NCI-H524 (cell line): ENCODE measurements at regions not wholly inside any gene's neighbourhood (a gene's known extent, or its start where the extent isn't known, plus 50 kb on each side); places are given as distances from the start of the nearest gene placed in this dataset.

Source experiments
- DNase-seq, 2 experiments: peaks; one replicate each; lab custom pipeline; 2025; lab: John Stamatoyannopoulos, UW

GRCh38 chr6:63371104-63371715 lies 51.4 kb upstream of the LGSN start:
- no peak for DNase-seq

GRCh38 chr6:63372951-63373533 lies 53.3 kb upstream of the LGSN start:
- no peak for DNase-seq

DNA sequence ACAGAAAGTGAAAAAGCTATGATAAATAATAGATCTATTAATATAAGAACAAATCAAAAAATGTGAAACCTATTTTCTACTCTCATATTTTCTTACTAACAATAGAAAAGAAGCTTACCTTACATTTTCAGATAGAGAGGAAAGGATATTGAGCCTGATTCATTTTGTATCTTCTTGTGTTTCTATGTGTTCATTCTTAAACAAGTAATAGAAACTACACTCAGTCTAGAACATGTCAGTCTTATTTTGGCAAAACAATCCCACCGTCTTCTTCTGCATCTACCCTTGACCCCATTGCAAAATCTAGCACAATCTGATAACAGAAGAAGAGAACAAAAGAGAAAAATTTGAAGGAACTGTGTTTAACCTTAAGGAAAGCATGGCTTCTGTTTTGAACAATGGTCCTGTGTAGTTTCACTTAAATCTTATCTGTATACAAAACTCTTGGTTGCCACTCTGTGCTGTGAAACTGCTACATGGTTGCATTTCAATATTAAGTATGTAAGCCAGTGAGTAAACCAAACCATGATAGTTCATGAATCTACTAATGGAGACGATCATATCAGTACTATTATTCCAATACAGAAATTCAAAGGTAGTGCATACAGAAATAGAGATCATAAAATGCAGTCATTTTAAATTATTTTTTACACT lies 69.5 kb upstream of the LGSN start:
- no peak for DNase-seq

GRCh38 chr6:63391203-63391970 lies 71.6 kb upstream of the LGSN start:
- no peak for DNase-seq

DNA sequence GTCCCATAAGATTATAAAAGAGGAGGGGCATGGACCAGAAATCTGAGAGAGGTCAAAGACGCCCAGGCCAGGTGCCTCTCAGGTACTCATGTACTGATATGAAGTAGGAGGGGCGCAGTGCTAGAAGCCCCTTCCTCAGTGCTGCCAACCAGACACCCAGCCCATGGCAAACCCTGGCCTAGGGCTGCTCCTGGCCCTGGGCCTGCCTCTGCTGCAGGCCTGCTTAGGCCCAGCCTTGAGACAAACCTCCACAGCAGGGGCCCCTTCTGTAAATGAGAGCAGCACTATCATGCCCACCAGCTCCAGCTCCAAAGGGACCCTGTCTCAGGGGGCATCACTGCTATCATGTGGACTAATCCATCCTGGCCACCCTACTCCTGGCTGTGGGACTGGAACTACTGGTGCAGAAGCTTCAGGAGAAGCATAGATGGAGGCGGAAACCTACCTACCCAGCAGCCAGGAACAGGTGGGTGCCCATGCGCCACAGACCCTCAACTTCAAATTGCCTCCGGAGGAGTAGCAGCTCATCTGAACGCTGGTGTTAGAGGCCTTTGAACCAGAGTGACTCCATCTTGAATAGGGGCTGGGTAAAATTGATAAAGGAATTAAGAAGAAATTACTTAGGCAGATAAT lies 72.4 kb upstream of the LGSN start:
- DNase-seq: no peak

DNA sequence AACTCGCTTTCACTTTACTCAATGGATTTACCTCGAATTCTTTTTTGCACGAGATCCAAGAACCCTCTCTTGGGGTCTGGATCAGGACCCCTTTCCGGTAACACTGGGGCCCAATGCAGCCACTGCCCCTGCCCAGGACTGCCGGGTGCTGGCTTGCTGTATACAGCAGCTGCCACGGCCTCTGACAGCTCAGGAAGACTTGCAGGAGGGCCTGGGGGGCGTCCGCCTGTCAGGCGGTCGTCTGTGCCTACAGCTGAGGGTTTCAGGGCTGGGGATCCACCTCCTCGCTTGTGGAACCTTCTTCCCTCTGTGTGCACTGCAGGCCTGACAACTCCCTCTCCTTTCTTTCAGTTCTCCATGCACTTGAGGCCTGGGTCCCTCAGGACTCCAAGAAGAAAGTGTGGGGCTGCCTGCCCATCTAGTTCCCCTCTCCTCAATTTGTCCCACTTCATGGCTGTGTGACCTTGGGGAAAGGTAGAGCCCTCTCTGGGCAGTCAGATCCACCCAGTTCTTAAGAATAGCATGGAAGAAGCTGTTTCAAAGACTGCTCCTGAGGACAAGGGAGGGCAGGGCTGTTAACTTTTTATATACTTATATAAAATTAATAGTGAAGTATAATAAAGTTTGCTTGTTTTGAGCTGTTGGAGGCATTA lies 75.0 kb upstream of the LGSN start:
- no peak for DNase-seq

DNA sequence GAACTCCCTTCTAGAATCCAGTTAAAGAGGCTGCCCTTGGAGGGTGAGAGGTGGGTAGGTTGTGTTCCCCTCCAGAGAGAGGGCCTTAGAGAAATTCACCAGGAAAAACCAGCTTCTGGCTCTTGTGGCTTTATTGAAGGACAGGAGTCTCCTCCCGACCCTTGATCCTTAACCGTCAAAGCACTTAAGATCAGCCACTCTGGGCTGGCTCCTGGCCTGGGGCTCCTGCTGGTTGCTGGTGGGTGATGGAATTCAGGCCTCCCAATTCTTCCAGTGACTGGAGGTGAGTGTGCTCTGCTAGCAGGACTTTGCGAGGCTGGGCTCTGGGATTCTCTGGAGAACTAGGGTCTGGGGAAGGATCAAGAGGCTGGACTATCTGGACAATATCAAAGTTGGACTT lies 75.6 kb upstream of the LGSN start:
- DNase-seq: no peak

DNA sequence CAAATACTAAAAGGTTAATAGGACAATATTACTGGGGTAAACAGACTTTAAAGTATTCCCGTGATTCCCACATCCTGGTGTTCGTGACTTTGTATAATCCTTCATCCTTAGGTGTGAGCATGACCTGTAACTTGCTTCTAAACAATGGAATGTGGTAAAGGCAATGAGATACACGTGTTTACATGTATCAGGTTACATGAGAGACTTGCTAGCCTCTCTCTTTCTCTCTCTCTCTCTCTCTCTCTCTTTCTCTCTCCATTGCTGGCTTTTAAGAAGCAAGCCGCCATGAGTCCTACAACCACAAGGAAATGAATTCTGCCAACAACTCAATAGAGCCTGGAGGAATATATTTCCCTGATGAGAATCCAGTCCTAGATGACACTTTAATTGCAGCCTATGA lies 83.9 kb upstream of the LGSN start:
- DNase-seq: no peak

DNA sequence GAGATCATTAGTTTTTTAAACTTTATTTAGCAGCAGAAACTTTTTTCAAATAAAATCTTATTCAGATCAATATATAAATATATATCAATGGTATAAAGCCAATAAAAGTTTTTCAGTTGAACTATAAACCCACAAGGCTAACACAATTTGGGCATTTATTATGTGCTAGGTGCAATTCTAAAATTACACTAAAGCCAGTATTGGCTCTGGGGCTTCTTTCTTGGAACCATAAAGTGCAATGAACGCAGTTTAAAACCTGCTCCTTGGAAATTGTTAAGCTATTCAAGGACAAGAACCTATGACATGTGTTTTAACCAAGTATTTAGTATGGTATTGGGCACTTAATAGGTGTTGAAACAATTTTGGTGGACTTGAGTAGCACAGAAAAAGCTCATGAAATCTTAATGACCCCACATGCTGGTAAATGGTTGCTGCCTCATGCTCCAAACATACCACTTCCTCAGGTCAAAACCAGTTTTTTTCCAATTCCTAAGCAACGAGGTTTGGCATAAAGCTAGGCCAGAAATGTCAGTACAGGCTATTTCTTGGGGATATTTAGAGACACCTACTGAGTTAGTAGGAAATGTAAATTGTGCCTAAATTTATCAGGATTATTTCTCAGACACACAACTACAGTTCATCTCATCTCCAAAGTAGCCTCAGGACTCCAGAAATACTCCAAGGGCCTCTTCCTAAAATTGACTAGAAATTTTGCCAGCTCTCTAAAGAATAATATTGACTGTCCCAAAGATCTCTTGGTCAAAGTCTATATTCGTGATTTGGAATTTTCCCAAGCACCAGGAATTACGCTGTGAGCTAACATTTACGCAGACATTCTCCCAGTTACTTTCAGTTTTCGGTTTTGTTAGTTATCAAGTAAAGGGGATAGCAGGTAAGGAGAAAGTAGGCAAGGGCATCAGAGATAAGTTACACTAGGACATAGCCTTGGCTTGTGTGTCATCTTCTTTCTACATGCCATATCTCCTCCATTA lies 90.9 kb upstream of the LGSN start:
- DNase-seq: no peak

- no peak for DNase-seq
Observed at GRCh38 chr6:63415286-63415685, 95.5 kb upstream of the LGSN start.

GRCh38 chr6:63418741-63419140 lies 99.0 kb upstream of the LGSN start:
- DNase-seq: no peak

GRCh38 chr6:63424636-63425035 lies 104.9 kb upstream of the LGSN start:
- DNase-seq: no peak

DNA sequence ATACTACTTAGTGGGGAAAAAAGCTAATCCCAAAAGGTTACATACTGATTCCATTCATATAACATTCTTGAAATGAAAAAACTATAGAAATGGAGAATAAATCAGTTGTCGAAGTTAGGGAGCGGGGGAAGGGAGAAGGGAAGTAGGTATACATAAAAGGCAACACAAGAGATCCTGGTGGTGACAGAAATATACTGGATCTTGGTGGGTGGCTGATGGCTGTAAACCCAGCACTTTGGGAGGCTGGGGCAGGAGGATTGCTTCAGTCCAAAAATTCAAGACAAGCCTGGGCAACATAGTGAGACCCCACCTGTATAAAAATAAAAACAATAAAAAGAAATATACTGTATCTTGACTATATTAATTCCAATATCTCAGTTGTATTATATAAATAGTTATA lies 105.7 kb upstream of the LGSN start:
- DNase-seq: no peak

DNA sequence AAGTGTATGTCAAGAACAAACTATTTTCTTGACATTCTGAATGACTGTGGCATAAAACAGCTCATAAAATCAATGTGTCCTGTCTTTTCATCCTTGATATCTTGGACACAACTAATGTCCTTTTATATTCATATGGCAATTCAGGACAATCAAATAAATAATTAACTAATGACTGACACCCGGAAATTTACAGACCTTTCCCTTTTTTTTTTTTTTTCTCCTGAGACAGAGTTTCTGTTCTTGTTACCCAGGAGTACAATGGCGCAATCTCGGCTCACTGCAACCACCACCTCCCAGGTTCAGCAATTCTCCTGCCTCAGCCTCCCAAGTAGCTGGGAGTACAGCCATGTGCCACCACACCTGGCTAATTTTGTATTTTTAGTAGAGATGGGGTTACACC lies 107.1 kb upstream of the LGSN start:
- DNase-seq: no peak

- no peak for DNase-seq
Observed at GRCh38 chr6:63427951-63428350, 108.2 kb upstream of the LGSN start.

DNA sequence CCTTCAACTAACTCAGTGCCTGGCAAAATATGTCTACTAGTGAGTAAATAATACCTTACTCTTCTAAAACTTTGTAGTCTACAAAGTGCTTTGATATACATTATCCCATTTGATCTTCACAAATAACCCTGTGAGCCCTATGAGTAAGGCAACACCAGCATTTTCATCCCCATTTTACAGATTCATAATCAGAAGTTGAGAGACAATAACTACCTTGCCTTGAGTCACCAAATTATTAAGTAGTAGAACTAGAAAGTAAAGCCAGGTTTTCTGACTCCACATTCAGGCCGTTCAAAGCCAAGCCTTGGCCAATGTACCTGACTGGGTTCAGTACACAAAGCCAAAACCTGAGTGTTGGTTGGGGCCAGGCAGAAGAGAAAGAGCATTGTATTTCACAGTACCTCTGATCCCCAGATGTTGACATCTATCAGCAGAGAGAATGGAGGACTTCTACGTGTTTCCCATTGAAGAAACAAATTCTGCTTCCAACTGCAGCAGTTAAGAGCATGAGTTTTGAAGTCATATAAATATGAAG lies 111.3 kb upstream of the LGSN start:
- DNase-seq: no peak

DNA sequence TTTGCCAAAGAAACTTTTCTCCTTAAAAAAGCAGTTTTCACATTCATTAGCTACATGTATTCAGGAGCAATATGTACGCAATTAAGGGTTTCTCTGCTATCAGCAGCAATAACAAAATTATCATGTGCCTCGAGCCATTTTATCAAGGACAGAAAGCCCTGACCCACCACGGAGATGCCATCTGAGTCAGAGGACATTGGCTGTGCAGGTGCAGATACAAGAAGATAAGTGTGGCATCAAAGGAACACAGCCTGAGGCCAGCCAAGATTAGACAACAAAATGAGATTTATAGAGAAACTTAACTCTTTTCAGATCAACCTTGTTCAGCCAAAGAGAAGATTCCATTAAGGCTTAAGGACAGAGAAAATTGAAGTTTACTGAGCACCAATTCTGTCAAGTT lies 115.2 kb upstream of the LGSN start:
- DNase-seq: no peak

GRCh38 chr6:63436356-63436755 lies 116.6 kb upstream of the LGSN start:
- DNase-seq: no peak

- no peak for DNase-seq
Observed at GRCh38 chr6:63437058-63437457, 117.3 kb upstream of the LGSN start.

GRCh38 chr6:63440057-63440456 lies 120.3 kb upstream of the LGSN start:
- DNase-seq: no peak

GRCh38 chr6:63440594-63440993 lies 120.8 kb upstream of the LGSN start:
- DNase-seq: no peak
